WTC11 (cell line): ENCODE measurements at regions not wholly inside any gene's neighbourhood (a gene's known extent, or its start where the extent isn't known, plus 50 kb on each side); places are given as distances from the start of the nearest gene placed in this dataset.

Experiments used
- CBFB ChIP-seq: sonication (generic); formaldehyde crosslinking; IDR thresholded peaks from 2 replicates; pipeline ENCODE4 v1.8.1; 2022; ENCODE audit warnings: mild to moderate bottlenecking, low read depth, missing genetic modification reagents
- GABPB1 ChIP-seq: sonication (generic); formaldehyde crosslinking; IDR thresholded peaks from 2 replicates; pipeline ENCODE4 v1.8.1; 2023; ENCODE audit warnings: mild to moderate bottlenecking, missing genetic modification reagents
- ZBTB21 ChIP-seq: sonication (generic); formaldehyde crosslinking; IDR thresholded peaks from 2 replicates; pipeline ENCODE4 v1.8.1; 2023; ENCODE audit warnings: mild to moderate bottlenecking, missing genetic modification reagents, borderline replicate concordance
- TF ChIP-seq, protein P1 (sequence below): sonication (generic); formaldehyde crosslinking; IDR thresholded peaks from 2 replicates; pipeline ENCODE4 v1.8.1; 2023; ENCODE audit warnings: mild to moderate bottlenecking, missing genetic modification reagents, moderate library complexity
- TF ChIP-seq, protein P2 (sequence below): sonication (generic); formaldehyde crosslinking; IDR thresholded peaks from 2 replicates; pipeline ENCODE4 v1.8.1; 2023; ENCODE audit warnings: mild to moderate bottlenecking, missing genetic modification reagents, borderline replicate concordance
- TF ChIP-seq, protein P3 (sequence below): sonication (generic); formaldehyde crosslinking; IDR thresholded peaks from 2 replicates; pipeline ENCODE4 v1.8.1; 2022; ENCODE audit warnings: mild to moderate bottlenecking, missing genetic modification reagents, moderate library complexity, borderline replicate concordance
- TF ChIP-seq, protein P4 (sequence below): sonication (generic); formaldehyde crosslinking; IDR thresholded peaks from 2 replicates; pipeline ENCODE4 v1.8.0; 2023; ENCODE audit warnings: missing genetic modification reagents, mild to moderate bottlenecking, borderline replicate concordance
- TF ChIP-seq, protein P5 (sequence below): sonication (generic); formaldehyde crosslinking; IDR thresholded peaks from 2 replicates; pipeline ENCODE4 v1.8.1; 2023; ENCODE audit warnings: mild to moderate bottlenecking, missing genetic modification reagents, moderate library complexity

DNA sequence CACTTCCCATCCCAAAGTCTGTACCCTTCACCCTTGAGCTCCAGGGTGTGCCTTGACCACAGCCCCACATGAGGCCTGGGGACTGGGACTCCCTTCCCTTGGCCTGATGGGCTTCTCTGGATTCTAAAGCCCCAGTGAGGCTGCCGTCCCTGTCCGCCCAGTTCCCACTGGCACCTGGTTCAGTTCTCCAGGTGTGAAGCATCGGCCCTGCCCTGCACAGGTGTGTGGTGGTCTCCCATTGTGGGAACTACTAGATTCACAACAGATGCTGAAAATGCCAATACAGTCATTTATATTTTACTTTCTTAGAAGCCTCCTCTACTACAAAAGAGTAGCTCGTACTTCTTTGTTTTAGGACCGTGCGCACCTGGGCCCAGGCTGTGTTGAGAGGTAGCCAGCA lies 72.8 kb downstream of the TTLL2 start:
- TF ChIP-seq, protein P1, sequence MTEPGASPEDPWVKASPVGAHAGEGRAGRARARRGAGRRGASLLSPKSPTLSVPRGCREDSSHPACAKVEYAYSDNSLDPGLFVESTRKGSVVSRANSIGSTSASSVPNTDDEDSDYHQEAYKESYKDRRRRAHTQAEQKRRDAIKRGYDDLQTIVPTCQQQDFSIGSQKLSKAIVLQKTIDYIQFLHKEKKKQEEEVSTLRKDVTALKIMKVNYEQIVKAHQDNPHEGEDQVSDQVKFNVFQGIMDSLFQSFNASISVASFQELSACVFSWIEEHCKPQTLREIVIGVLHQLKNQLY (CRISPR knock-in tag) = no peak
- TF ChIP-seq, protein P2, sequence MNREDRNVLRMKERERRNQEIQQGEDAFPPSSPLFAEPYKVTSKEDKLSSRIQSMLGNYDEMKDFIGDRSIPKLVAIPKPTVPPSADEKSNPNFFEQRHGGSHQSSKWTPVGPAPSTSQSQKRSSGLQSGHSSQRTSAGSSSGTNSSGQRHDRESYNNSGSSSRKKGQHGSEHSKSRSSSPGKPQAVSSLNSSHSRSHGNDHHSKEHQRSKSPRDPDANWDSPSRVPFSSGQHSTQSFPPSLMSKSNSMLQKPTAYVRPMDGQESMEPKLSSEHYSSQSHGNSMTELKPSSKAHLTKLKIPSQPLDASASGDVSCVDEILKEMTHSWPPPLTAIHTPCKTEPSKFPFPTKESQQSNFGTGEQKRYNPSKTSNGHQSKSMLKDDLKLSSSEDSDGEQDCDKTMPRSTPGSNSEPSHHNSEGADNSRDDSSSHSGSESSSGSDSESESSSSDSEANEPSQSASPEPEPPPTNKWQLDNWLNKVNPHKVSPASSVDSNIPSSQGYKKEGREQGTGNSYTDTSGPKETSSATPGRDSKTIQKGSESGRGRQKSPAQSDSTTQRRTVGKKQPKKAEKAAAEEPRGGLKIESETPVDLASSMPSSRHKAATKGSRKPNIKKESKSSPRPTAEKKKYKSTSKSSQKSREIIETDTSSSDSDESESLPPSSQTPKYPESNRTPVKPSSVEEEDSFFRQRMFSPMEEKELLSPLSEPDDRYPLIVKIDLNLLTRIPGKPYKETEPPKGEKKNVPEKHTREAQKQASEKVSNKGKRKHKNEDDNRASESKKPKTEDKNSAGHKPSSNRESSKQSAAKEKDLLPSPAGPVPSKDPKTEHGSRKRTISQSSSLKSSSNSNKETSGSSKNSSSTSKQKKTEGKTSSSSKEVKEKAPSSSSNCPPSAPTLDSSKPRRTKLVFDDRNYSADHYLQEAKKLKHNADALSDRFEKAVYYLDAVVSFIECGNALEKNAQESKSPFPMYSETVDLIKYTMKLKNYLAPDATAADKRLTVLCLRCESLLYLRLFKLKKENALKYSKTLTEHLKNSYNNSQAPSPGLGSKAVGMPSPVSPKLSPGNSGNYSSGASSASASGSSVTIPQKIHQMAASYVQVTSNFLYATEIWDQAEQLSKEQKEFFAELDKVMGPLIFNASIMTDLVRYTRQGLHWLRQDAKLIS = no peak
- TF ChIP-seq ZBTB21 (CRISPR knock-in tag) (no peak), GABPB1 (no peak), CBFB (CRISPR knock-in tag) (no peak)
- TF ChIP-seq, protein P3, sequence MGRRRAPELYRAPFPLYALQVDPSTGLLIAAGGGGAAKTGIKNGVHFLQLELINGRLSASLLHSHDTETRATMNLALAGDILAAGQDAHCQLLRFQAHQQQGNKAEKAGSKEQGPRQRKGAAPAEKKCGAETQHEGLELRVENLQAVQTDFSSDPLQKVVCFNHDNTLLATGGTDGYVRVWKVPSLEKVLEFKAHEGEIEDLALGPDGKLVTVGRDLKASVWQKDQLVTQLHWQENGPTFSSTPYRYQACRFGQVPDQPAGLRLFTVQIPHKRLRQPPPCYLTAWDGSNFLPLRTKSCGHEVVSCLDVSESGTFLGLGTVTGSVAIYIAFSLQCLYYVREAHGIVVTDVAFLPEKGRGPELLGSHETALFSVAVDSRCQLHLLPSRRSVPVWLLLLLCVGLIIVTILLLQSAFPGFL (CRISPR knock-in tag) = no peak
- TF ChIP-seq, protein P4, sequence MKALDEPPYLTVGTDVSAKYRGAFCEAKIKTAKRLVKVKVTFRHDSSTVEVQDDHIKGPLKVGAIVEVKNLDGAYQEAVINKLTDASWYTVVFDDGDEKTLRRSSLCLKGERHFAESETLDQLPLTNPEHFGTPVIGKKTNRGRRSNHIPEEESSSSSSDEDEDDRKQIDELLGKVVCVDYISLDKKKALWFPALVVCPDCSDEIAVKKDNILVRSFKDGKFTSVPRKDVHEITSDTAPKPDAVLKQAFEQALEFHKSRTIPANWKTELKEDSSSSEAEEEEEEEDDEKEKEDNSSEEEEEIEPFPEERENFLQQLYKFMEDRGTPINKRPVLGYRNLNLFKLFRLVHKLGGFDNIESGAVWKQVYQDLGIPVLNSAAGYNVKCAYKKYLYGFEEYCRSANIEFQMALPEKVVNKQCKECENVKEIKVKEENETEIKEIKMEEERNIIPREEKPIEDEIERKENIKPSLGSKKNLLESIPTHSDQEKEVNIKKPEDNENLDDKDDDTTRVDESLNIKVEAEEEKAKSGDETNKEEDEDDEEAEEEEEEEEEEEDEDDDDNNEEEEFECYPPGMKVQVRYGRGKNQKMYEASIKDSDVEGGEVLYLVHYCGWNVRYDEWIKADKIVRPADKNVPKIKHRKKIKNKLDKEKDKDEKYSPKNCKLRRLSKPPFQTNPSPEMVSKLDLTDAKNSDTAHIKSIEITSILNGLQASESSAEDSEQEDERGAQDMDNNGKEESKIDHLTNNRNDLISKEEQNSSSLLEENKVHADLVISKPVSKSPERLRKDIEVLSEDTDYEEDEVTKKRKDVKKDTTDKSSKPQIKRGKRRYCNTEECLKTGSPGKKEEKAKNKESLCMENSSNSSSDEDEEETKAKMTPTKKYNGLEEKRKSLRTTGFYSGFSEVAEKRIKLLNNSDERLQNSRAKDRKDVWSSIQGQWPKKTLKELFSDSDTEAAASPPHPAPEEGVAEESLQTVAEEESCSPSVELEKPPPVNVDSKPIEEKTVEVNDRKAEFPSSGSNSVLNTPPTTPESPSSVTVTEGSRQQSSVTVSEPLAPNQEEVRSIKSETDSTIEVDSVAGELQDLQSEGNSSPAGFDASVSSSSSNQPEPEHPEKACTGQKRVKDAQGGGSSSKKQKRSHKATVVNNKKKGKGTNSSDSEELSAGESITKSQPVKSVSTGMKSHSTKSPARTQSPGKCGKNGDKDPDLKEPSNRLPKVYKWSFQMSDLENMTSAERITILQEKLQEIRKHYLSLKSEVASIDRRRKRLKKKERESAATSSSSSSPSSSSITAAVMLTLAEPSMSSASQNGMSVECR (CRISPR knock-in tag) = no peak
- TF ChIP-seq, protein P5, sequence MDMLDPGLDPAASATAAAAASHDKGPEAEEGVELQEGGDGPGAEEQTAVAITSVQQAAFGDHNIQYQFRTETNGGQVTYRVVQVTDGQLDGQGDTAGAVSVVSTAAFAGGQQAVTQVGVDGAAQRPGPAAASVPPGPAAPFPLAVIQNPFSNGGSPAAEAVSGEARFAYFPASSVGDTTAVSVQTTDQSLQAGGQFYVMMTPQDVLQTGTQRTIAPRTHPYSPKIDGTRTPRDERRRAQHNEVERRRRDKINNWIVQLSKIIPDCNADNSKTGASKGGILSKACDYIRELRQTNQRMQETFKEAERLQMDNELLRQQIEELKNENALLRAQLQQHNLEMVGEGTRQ (CRISPR knock-in tag) = no peak
